ENCODE measurements at regions not wholly inside any gene's neighbourhood (a gene's known extent, or its start where the extent isn't known, plus 50 kb on each side); places are given as distances from the start of the nearest gene placed in this dataset.

- no peak for DNase-seq
- Histone ChIP-seq H3K79me2 (ENCODE audit: insufficient read depth, low read length) (no peaks in the 10 kb centered on the region), H3K9ac (ENCODE audit: low read depth, low read length) (no peak overlapping the region), H3K4me1 (ENCODE audit: insufficient read depth, low read length) (no peaks in the 10 kb centered on the region), H3K36me3 (ENCODE audit: insufficient read depth, low read length) (no peaks in the 10 kb centered on the region), H3K27ac (ENCODE audit: low read length) (no peak overlapping the region), H3K9me3 (ENCODE audit: insufficient read depth, low read length, severe bottlenecking) (no peaks in the 10 kb centered on the region), H4K20me1 (ENCODE audit: insufficient read depth, low read length) (no peaks in the 10 kb centered on the region), H3K4me3 (ENCODE audit: low read depth in 1 of 2, low read length in 2 of 2) (no peak overlapping the region), H3K27me3 (ENCODE audit: insufficient read depth, low read length, poor library complexity) (no peaks in the 10 kb centered on the region), H3K4me2 (ENCODE audit: insufficient read depth, low read length) (no peak overlapping the region), H2AFZ (ENCODE audit: low read depth, low read length) (no peak overlapping the region)
- no peak for TF ChIP-seq CTCF (IDR thresholded peaks at IDR 0.05; ENCODE audit: borderline replicate concordance, extremely low read depth, low read length, poor library complexity, severe bottlenecking)
- no peak for ATAC-seq (ENCODE audit: insufficient read depth, low read depth)
Measured at GRCh38 chr2:116329280-116329679, 1485.2 kb upstream of the DDX18 start.

GRCh38 chr2:116340690-116341089, 1473.8 kb upstream of the DDX18 start:
- DNase-seq (no peak), ATAC-seq (ENCODE audit: insufficient read depth, low read depth) (no peak)
- H4K20me1 ChIP-seq (ENCODE audit: insufficient read depth, low read length): no peaks in the 10 kb centered on the region
- H3K36me3 ChIP-seq (ENCODE audit: insufficient read depth, low read length): no peaks in the 10 kb centered on the region
- no peak overlapping the region for H2AFZ ChIP-seq (ENCODE audit: low read depth, low read length)
- no peaks in the 10 kb centered on the region for H3K4me1 ChIP-seq (ENCODE audit: insufficient read depth, low read length)
- H3K27me3 ChIP-seq (ENCODE audit: insufficient read depth, low read length, poor library complexity): no peaks in the 10 kb centered on the region
- no peaks in the 10 kb centered on the region for H3K9me3 ChIP-seq (ENCODE audit: insufficient read depth, low read length, severe bottlenecking)
- H3K9ac ChIP-seq (ENCODE audit: low read depth, low read length): no peak overlapping the region
- H3K4me3 ChIP-seq (ENCODE audit: low read depth in 1 of 2, low read length in 2 of 2): no peak overlapping the region
- H3K79me2 ChIP-seq (ENCODE audit: insufficient read depth, low read length): no peaks in the 10 kb centered on the region
- TF ChIP-seq CTCF (IDR thresholded peaks at IDR 0.05; ENCODE audit: borderline replicate concordance, extremely low read depth, low read length, poor library complexity, severe bottlenecking): no peak
- TF ChIP-seq EZH2 (IDR thresholded peaks at IDR 0.05; ENCODE audit: borderline replicate concordance, low read depth, low read length, severe bottlenecking): no peak
- no peak overlapping the region for H3K4me2 ChIP-seq (ENCODE audit: insufficient read depth, low read length)
- H3K27ac ChIP-seq (ENCODE audit: low read length): no peak overlapping the region

DNA sequence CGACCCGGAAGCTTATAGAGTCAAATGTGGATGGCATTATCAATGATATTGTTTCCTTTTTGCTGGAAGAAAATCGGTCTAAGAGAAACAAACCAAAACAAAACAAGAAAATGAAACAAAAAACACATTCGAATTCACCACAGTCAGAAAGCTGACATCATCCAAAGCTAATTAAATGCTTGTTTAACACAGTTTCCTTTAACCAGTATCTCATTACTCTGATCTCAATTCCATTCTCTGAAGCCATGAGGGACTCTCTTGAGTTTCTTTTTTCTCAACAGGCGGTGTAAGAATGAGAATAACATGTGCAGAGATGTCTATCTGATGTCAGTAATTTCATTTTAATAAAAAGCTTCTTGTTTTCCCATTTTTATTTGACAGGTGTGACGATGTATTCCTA, 1448.3 kb upstream of the DDX18 start:
- no peak overlapping the region for H3K4me2 ChIP-seq (ENCODE audit: insufficient read depth, low read length)
- H3K79me2 ChIP-seq (ENCODE audit: insufficient read depth, low read length): no peaks in the 10 kb centered on the region
- no peak overlapping the region for H3K9ac ChIP-seq (ENCODE audit: low read depth, low read length)
- ATAC-seq (ENCODE audit: insufficient read depth, low read depth) (no peak), DNase-seq (no peak)
- H3K4me1 ChIP-seq (ENCODE audit: insufficient read depth, low read length): no peaks in the 10 kb centered on the region
- no peaks in the 10 kb centered on the region for H3K27me3 ChIP-seq (ENCODE audit: insufficient read depth, low read length, poor library complexity)
- H3K36me3 ChIP-seq (ENCODE audit: insufficient read depth, low read length): no peaks in the 10 kb centered on the region
- no peak overlapping the region for H2AFZ ChIP-seq (ENCODE audit: low read depth, low read length)
- H3K9me3 ChIP-seq (ENCODE audit: insufficient read depth, low read length, severe bottlenecking): no peaks in the 10 kb centered on the region
- TF ChIP-seq CTCF (IDR thresholded peaks at IDR 0.05; ENCODE audit: borderline replicate concordance, extremely low read depth, low read length, poor library complexity, severe bottlenecking) (no peak), EZH2 (IDR thresholded peaks at IDR 0.05; ENCODE audit: borderline replicate concordance, low read depth, low read length, severe bottlenecking) (no peak)
- no peak overlapping the region for H3K27ac ChIP-seq (ENCODE audit: low read length)
- H3K4me3 ChIP-seq (ENCODE audit: low read depth in 1 of 2, low read length in 2 of 2): no peak overlapping the region
- H4K20me1 ChIP-seq (ENCODE audit: insufficient read depth, low read length): no peaks in the 10 kb centered on the region

DNA sequence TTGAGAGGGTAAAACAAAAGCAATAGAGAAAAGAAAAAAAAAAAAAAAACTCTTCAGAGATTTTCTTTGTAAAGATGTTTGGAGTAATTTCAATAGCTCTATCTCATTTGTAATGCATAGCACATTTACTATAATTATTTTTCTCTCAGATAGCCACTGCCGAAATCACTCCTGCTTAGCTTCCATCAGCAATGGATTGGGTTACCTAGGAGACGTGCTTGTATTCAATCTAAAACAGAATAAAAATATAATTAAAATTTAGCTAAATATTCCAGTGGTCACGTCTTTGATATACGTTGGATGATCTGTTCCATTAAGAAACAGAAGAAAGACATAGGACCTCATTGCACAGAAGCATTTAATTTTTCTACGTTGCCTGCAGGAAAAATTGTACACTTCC, 1435.7 kb upstream of the DDX18 start:
- Histone ChIP-seq H3K4me2 (ENCODE audit: insufficient read depth, low read length) (no peak overlapping the region), H2AFZ (ENCODE audit: low read depth, low read length) (no peak overlapping the region), H3K79me2 (ENCODE audit: insufficient read depth, low read length) (no peaks in the 10 kb centered on the region), H3K9me3 (ENCODE audit: insufficient read depth, low read length, severe bottlenecking) (no peaks in the 10 kb centered on the region), H3K27me3 (ENCODE audit: insufficient read depth, low read length, poor library complexity) (no peaks in the 10 kb centered on the region), H3K9ac (ENCODE audit: low read depth, low read length) (no peak overlapping the region), H4K20me1 (ENCODE audit: insufficient read depth, low read length) (no peaks in the 10 kb centered on the region), H3K27ac (ENCODE audit: low read length) (no peak overlapping the region), H3K4me1 (ENCODE audit: insufficient read depth, low read length) (no peaks in the 10 kb centered on the region), H3K4me3 (ENCODE audit: low read depth in 1 of 2, low read length in 2 of 2) (no peak overlapping the region), H3K36me3 (ENCODE audit: insufficient read depth, low read length) (no peaks in the 10 kb centered on the region)
- ATAC-seq (ENCODE audit: insufficient read depth, low read depth) (no peak), DNase-seq (no peak)
- TF ChIP-seq EZH2 (IDR thresholded peaks at IDR 0.05; ENCODE audit: borderline replicate concordance, low read depth, low read length, severe bottlenecking): no peak
- TF ChIP-seq CTCF (IDR thresholded peaks at IDR 0.05; ENCODE audit: borderline replicate concordance, extremely low read depth, low read length, poor library complexity, severe bottlenecking): no peak

Measured in DND-41 (cell line).